Neural progenitor cell (in vitro differentiated cells): ENCODE measurements at regions not wholly inside any gene's neighbourhood (a gene's known extent, or its start where the extent isn't known, plus 50 kb on each side); places are given as distances from the start of the nearest gene placed in this dataset.

Experiments used
- EZH2 ChIP-seq: fragments of 200-600 bp; sonication (generic); IDR thresholded peaks from 2 replicates; pipeline ENCODE4 v1.6.1; 2017; ENCODE audit warnings: antibody characterized with exemption, mild to moderate bottlenecking, moderate library complexity
- EZH2phosphoT487 ChIP-seq: fragments of 200-600 bp; sonication (generic); IDR thresholded peaks from 2 replicates; pipeline ENCODE4 v1.6.1; 2017; ENCODE audit warnings: antibody characterized with exemption
- TF ChIP-seq, protein P1 (sequence below): fragments of 200-600 bp; sonication (generic); IDR thresholded peaks from 2 replicates; pipeline ENCODE4 v1.5.1; 2017; ENCODE audit warnings: antibody characterized with exemption, mild to moderate bottlenecking

- no peak for TF ChIP-seq EZH2
- TF ChIP-seq, protein P1, sequence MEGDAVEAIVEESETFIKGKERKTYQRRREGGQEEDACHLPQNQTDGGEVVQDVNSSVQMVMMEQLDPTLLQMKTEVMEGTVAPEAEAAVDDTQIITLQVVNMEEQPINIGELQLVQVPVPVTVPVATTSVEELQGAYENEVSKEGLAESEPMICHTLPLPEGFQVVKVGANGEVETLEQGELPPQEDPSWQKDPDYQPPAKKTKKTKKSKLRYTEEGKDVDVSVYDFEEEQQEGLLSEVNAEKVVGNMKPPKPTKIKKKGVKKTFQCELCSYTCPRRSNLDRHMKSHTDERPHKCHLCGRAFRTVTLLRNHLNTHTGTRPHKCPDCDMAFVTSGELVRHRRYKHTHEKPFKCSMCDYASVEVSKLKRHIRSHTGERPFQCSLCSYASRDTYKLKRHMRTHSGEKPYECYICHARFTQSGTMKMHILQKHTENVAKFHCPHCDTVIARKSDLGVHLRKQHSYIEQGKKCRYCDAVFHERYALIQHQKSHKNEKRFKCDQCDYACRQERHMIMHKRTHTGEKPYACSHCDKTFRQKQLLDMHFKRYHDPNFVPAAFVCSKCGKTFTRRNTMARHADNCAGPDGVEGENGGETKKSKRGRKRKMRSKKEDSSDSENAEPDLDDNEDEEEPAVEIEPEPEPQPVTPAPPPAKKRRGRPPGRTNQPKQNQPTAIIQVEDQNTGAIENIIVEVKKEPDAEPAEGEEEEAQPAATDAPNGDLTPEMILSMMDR: no peak
- no peak for TF ChIP-seq EZH2phosphoT487
Observed at GRCh38 chr4:66956852-66957251, 588.5 kb downstream of the CENPC start.
